Ascending aorta (tissue), 2 donors: ENCODE measurements at regions not wholly inside any gene's neighbourhood (a gene's known extent, or its start where the extent isn't known, plus 50 kb on each side); places are given as distances from the start of the nearest gene placed in this dataset.

Source experiments
- DNase-seq, 2 donors: peaks; one replicate each; pipeline ENCODE4 v3.0.0-alpha.2; 2019; ENCODE audit warnings: low spot score in 2 of 2
- H3K27ac ChIP-seq, 2 donors: fragments of 200-600 bp; sonication (generic); one replicate each; pipeline ENCODE4 v1.5.1; 2016 to 2017; ENCODE audit warnings: mild to moderate bottlenecking in 1 of 2
- H3K27me3 ChIP-seq: fragments of 200-600 bp; sonication (generic); one replicate; pipeline ENCODE4 v1.5.1; 2017
- H3K36me3 ChIP-seq, 2 donors: fragments of 200-600 bp; sonication (generic); one replicate each; pipeline ENCODE4 v1.5.1; 2016
- H3K4me1 ChIP-seq, 2 donors: fragments of 200-600 bp; sonication (generic); one replicate each; pipeline ENCODE4 v1.5.1; 2016 to 2017; ENCODE audit warnings: mild to moderate bottlenecking in 1 of 2
- H3K4me3 ChIP-seq, 2 donors: fragments of 200-600 bp; sonication (generic); one replicate each; pipeline ENCODE4 v1.5.1; 2016 to 2017; ENCODE audit warnings: mild to moderate bottlenecking in 1 of 2
- H3K9me3 ChIP-seq, 2 donors: fragments of 200-600 bp; sonication (generic); one replicate each; pipeline ENCODE4 v1.5.1; 2016
- intact Hi-C: fragments of 100-400 bp; cut with DNase I; formaldehyde crosslinking; loops from one replicate; pipeline ENCODE4 v1.15.1; 2023
- TF ChIP-seq, protein P1 (sequence below), 3 experiments: fragments of 200-600 bp in 2 of 3; fragments of 450-650 bp in 1 of 3; sonication (generic) in 2 of 3; IDR thresholded peaks; one replicate each; pipeline ENCODE4 v1.5.1; 2016 to 2019; ENCODE audit warnings: antibody characterized with exemption in 3 of 3, mild to moderate bottlenecking in 1 of 3, moderate library complexity in 1 of 3

DNA sequence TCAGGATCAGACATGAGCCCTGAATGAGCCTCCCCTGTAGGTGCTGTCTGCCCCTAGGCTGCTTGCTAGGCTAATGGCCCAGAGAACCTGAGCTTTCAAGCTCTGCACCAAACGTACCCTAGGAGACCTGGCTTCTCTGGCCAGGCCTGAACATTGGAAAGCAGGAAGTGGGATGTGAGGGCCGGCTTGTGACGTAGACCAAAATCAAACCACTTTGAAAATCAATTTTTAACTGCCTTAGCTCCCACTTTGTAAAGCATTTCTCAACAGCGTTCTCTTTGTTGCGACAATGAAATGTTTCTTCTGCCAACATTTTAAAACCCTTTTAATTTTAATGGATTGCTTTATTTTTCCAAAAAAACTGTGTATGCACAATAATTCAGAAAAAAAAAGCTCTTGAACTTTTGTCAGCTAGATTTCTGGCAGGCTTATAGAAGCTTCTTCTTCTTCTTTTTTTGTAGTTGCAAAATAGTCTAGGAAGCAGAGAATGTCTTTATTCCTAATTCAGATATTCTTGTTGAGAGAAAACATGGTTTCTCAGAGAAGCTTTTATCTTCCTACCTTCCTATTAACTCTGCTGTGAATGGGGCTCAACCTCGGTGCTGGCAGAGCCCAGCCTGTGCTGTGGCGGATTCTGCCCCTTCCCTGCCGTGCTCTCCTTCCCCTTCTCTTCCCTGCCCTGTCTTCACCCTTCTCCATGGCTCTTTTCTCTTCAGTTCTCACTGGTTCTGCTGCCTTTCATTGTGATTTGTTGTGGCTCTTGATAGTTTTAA, 145.2 kb upstream of the SFRP2 start:
- Histone ChIP-seq H3K36me3 (no peaks in the 10 kb centered on the region), H3K4me3 (no peak overlapping the region), H3K27me3 (no peaks in the 10 kb centered on the region), H3K27ac (peak overlapping the region in 1 of 2 donors; percentile 13), H3K4me1 (no peaks in the 10 kb centered on the region), H3K9me3 (no peaks in the 10 kb centered on the region)
- TF ChIP-seq, protein P1, sequence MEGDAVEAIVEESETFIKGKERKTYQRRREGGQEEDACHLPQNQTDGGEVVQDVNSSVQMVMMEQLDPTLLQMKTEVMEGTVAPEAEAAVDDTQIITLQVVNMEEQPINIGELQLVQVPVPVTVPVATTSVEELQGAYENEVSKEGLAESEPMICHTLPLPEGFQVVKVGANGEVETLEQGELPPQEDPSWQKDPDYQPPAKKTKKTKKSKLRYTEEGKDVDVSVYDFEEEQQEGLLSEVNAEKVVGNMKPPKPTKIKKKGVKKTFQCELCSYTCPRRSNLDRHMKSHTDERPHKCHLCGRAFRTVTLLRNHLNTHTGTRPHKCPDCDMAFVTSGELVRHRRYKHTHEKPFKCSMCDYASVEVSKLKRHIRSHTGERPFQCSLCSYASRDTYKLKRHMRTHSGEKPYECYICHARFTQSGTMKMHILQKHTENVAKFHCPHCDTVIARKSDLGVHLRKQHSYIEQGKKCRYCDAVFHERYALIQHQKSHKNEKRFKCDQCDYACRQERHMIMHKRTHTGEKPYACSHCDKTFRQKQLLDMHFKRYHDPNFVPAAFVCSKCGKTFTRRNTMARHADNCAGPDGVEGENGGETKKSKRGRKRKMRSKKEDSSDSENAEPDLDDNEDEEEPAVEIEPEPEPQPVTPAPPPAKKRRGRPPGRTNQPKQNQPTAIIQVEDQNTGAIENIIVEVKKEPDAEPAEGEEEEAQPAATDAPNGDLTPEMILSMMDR (IDR thresholded peaks at IDR 0.05) = no peak
- intact Hi-C loops = no loop called here
- DNase-seq = no peak

DNA sequence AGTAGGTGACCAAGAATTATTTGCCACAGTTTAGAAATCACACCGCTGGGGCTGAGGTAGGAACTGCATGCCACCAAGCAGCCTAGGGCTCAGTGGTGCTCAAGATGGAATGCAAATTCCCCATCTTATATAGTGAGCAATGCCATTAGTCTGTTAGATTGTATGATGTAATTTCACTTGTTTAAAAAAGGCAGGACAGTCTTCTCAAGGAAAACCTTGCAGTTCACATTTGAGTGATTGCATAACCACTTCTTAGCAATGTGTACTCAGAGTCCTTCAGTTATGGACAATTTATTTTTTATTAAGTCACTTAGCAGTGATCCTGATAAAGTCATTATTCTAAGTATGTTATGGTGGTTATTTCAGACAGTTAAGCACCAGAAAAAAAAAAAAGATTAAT, 142.9 kb upstream of the SFRP2 start:
- TF ChIP-seq, protein P1 (IDR thresholded peaks at IDR 0.05) = no peak
- Histone ChIP-seq H3K27me3 (no peaks in the 10 kb centered on the region), H3K4me1 (no peaks in the 10 kb centered on the region), H3K27ac (no peak overlapping the region), H3K9me3 (no peaks in the 10 kb centered on the region), H3K4me3 (no peak overlapping the region), H3K36me3 (no peaks in the 10 kb centered on the region)
- no peak for DNase-seq
- intact Hi-C loops = no loop called here

DNA sequence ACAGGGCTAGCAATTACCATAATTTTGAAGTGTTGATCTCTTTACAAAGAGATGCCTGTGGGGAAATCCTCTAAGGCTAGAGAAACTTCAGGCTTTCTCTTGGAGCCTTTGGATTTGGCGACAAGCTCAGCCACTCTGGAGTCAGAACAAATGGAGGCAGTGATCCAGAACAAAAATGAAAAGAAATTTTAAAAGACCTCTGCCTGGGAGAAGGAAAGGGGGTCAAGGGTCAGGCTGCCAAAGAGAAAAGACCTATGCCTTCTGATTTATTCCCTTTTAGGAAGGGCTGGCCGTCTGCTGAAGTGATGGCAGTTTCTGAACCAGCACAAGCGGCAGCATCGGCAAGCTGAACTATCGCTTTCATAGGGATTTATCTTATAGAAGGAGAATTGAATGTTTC, 140.8 kb upstream of the SFRP2 start:
- Histone ChIP-seq H3K27me3 (no peaks in the 10 kb centered on the region), H3K27ac (no peak overlapping the region), H3K36me3 (no peaks in the 10 kb centered on the region), H3K4me3 (peak overlapping the region in 1 of 2 donors; percentile 20), H3K9me3 (no peaks in the 10 kb centered on the region), H3K4me1 (no peaks in the 10 kb centered on the region)
- intact Hi-C loops = no loop called here
- TF ChIP-seq, protein P1 (IDR thresholded peaks at IDR 0.05) = no peak
- DNase-seq = no peak

DNA sequence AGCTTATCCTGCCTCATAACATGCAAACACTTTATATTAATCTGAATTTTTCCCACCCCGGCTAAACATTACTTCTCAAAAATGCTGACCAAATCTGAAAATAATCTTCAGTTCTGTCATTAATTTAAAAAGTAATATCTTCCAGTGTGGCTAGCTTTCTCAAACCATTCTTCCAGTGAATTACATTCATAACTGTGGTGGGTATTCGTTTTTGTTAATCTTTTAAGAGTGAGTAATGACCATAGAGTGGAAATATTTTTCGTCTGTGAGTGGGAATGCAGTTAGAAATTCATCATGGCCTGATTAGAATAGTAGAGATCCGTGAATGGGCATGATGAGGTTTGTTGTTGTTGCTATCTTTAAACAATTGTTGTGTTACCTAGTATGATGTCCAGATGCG, 138.6 kb upstream of the SFRP2 start:
- intact Hi-C loops = no loop called here
- H3K27ac ChIP-seq = no peak overlapping the region
- H3K4me1 ChIP-seq = no peaks in the 10 kb centered on the region
- TF ChIP-seq, protein P1 (IDR thresholded peaks at IDR 0.05) = no peak
- H3K27me3 ChIP-seq = no peaks in the 10 kb centered on the region
- H3K36me3 ChIP-seq = no peaks in the 10 kb centered on the region
- DNase-seq = no peak
- H3K4me3 ChIP-seq = no peak overlapping the region
- no peaks in the 10 kb centered on the region for H3K9me3 ChIP-seq

DNA sequence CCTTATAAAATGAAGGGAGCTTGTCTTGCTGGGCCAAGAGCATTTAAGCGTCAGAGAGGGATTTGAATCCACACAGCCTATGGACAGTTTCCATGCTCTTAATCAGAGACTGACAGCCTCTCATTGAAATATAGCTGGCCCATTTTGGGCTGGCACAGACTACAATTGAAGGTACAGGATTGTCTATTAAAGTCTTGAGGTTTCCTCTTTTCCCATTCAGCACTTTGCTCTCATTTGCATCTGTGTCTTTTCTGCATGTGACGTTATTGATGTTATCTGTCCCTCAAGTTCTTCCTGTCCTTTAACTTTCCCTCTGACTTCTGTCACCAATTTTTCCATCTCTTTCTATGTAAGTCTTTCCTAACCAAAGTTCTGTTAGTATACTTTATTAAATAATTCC, 133.3 kb upstream of the SFRP2 start:
- H3K27ac ChIP-seq = no peak overlapping the region
- no peaks in the 10 kb centered on the region for H3K9me3 ChIP-seq
- no peaks in the 10 kb centered on the region for H3K4me1 ChIP-seq
- no peak for DNase-seq
- H3K36me3 ChIP-seq = no peaks in the 10 kb centered on the region
- no peaks in the 10 kb centered on the region for H3K27me3 ChIP-seq
- intact Hi-C loops = no loop called here
- TF ChIP-seq, protein P1 (IDR thresholded peaks at IDR 0.05) = no peak
- no peak overlapping the region for H3K4me3 ChIP-seq
